Ammon's horn (tissue), 1 donor: ENCODE measurements at regions not wholly inside any gene's neighbourhood (a gene's known extent, or its start where the extent isn't known, plus 50 kb on each side); places are given as distances from the start of the nearest gene placed in this dataset.

Experiments used
- DNase-seq: peaks from one replicate; pipeline ENCODE4 v3.0.0-alpha.2; 2016; ENCODE audit warnings: low spot score

GRCh38 chr19:5235458-5236219 lies 105.0 kb downstream of the PTPRS start:
- no peak for DNase-seq

- DNase-seq: no peak
These were observed 106.2 kb downstream of the PTPRS start for GRCh38 chr19:5234412-5234811.

- no peak for DNase-seq
These were observed 107.7 kb downstream of the PTPRS start for GRCh38 chr19:5232798-5233505.

- DNase-seq: no peak
These were observed 108.5 kb downstream of the PTPRS start for GRCh38 chr19:5231857-5232678.

- no peak for DNase-seq
These were observed 109.7 kb downstream of the PTPRS start for GRCh38 chr19:5230730-5231555.

GRCh38 chr19:5229778-5230335 lies 110.8 kb downstream of the PTPRS start:
- DNase-seq: no peak

- DNase-seq: no peak
These were observed 111.5 kb downstream of the PTPRS start for GRCh38 chr19:5228932-5229777.

GRCh38 chr19:5228490-5228889 lies 112.1 kb downstream of the PTPRS start:
- no peak for DNase-seq

- DNase-seq: no peak
These were observed 114.9 kb downstream of the PTPRS start for GRCh38 chr19:5225486-5226345.

- DNase-seq: no peak
These were observed 116.1 kb downstream of the PTPRS start for GRCh38 chr19:5224480-5224879.

- DNase-seq: no peak
These were observed 117.7 kb downstream of the PTPRS start for GRCh38 chr19:5222821-5223321.

GRCh38 chr19:5222178-5222577 lies 118.4 kb downstream of the PTPRS start:
- DNase-seq: no peak

GRCh38 chr19:5220866-5221265 lies 119.7 kb downstream of the PTPRS start:
- no peak for DNase-seq

GRCh38 chr19:5220361-5220760 lies 120.3 kb downstream of the PTPRS start:
- no peak for DNase-seq

- DNase-seq: no peak
These were observed 120.9 kb downstream of the PTPRS start for GRCh38 chr19:5219551-5220304.

GRCh38 chr19:5218963-5219530 lies 121.6 kb downstream of the PTPRS start:
- no peak for DNase-seq

- DNase-seq: no peak
These were observed 122.3 kb downstream of the PTPRS start for GRCh38 chr19:5218255-5218855.

- no peak for DNase-seq
These were observed 123.4 kb downstream of the PTPRS start for GRCh38 chr19:5217171-5217570.
